Body of pancreas (tissue), 4 donors: ENCODE measurements at regions not wholly inside any gene's neighbourhood (a gene's known extent, or its start where the extent isn't known, plus 50 kb on each side); places are given as distances from the start of the nearest gene placed in this dataset.

Experiments used
- POLR2A ChIP-seq, 3 donors: fragments of 450-650 bp; IDR thresholded peaks; one replicate each; pipeline ENCODE4 v1.6.1; 2016; ENCODE audit warnings: antibody characterized with exemption in 3 of 3, mild to moderate bottlenecking in 2 of 3
- TF ChIP-seq, protein P1 (sequence below), 7 experiments: fragments of 450-650 bp in 4 of 7; fragments of 200-600 bp in 3 of 7; sonication (generic) in 3 of 7; IDR thresholded peaks; one replicate each; pipeline ENCODE4 v1.5.1; 2016 to 2019; ENCODE audit warnings: antibody characterized with exemption in 7 of 7

DNA sequence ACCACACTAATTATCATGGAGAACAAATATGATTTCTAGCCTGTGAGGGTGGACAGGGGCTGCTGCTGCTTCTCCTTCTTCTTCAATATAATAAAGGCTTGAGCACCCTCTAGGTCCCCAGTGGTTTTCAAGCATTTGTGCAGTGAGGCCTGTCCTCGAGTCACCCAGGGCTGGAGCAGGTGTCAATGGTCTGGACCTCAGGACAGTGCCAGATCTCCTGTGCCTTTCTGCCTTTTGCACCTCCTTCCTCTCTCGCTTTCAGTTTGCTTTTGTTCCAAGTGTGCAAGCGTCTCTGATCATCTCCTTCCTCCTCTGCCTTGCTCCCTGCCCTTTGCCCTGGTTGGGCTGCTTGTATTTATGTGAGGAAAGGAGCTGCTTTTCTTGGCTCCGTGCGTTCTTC is 152.2 kb upstream of the SYNDIG1 start:
- no peak for TF ChIP-seq POLR2A (IDR thresholded peaks at IDR 0.05)
- TF ChIP-seq, protein P1, sequence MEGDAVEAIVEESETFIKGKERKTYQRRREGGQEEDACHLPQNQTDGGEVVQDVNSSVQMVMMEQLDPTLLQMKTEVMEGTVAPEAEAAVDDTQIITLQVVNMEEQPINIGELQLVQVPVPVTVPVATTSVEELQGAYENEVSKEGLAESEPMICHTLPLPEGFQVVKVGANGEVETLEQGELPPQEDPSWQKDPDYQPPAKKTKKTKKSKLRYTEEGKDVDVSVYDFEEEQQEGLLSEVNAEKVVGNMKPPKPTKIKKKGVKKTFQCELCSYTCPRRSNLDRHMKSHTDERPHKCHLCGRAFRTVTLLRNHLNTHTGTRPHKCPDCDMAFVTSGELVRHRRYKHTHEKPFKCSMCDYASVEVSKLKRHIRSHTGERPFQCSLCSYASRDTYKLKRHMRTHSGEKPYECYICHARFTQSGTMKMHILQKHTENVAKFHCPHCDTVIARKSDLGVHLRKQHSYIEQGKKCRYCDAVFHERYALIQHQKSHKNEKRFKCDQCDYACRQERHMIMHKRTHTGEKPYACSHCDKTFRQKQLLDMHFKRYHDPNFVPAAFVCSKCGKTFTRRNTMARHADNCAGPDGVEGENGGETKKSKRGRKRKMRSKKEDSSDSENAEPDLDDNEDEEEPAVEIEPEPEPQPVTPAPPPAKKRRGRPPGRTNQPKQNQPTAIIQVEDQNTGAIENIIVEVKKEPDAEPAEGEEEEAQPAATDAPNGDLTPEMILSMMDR (IDR thresholded peaks at IDR 0.05) = no peak
